BJ (cell line): ENCODE measurements at regions not wholly inside any gene's neighbourhood (a gene's known extent, or its start where the extent isn't known, plus 50 kb on each side); places are given as distances from the start of the nearest gene placed in this dataset.
"Not testable (repeated sequence)": the region's sequence is repeated elsewhere in the genome, so short reads cannot be mapped to it uniquely, and the experiment has no call there.

ENCODE experiments used
- CTCF ChIA-PET: fragments of 350-600 bp; formaldehyde crosslinking; extraction: SDS; loops from one replicate; lab custom pipeline; 2021; ENCODE audit warnings: antibody characterized with exemption, inconsistent platforms; lab: Yijun Ruan, JAX
- POLR2A ChIA-PET: fragments of 300-600 bp; sonication (Branson Sonifier 250); formaldehyde crosslinking; extraction: SDS; loops from one replicate; lab custom pipeline; 2021; ENCODE audit warnings: antibody characterized with exemption; lab: Charles Lee
- DNase-seq: peaks from one replicate; pipeline ENCODE4 v3.0.0-alpha.2; 2011; ENCODE audit warnings: low read depth
- H3K27me3 ChIP-seq: 2 replicates; pipeline ENCODE4 v1.6.0; 2011; ENCODE audit warnings: low read length; ENCODE audit not compliant: control insufficient read depth, insufficient read depth
- H3K36me3 ChIP-seq: 2 replicates; pipeline ENCODE4 v1.5.1; 2011; ENCODE audit warnings: low read length; ENCODE audit not compliant: control insufficient read depth, insufficient read depth
- H3K4me3 ChIP-seq: 2 replicates; pipeline ENCODE4 v1.5.1; 2011; ENCODE audit warnings: low read depth, mild to moderate bottlenecking, control low read depth, low read length
- CTCF ChIP-seq: IDR thresholded peaks from 2 replicates; pipeline ENCODE4 v1.5.1; 2011; ENCODE audit warnings: low read depth, mild to moderate bottlenecking, control low read depth, inconsistent platforms, low read length, moderate library complexity; ENCODE audit not compliant: insufficient read depth

- DNase-seq, H3K27me3 ChIP-seq, H3K4me3 ChIP-seq, POLR2A ChIA-PET: not testable (repeated sequence)
- CTCF ChIA-PET, result interaction anchor here (0.6 kb wide), 2 partner anchors 47 to 120 kb away, joined by 3 read pairs; no protein-coding TSS in a partner anchor
- peaks cover 27% of the 10 kb centered on the region for H3K36me3 ChIP-seq
Measured at GRCh38 chr17:445839-446238, 93.2 kb upstream of the RPH3AL start, which contains the start of gene RFLNB. RFLNB (minus strand) TSS chr17:445939.

GRCh38 chr17:444879-445454 is 92.4 kb upstream of the RPH3AL start:
- POLR2A ChIA-PET, result no interaction called here
- CTCF ChIA-PET, result no interaction called here

GRCh38 chr17:443109-443508 is 90.5 kb upstream of the RPH3AL start:
- TF ChIP-seq CTCF, result no peak
- Histone ChIP-seq H3K36me3 (peaks cover 32% of the 10 kb centered on the region), H3K27me3 (no peaks in the 10 kb centered on the region), H3K4me3 (no peak overlapping the region)
- CTCF ChIA-PET, result no interaction called here
- no peak for DNase-seq
- POLR2A ChIA-PET, result no interaction called here

More at GRCh38 chr17:444879-445454, 92.4 kb upstream of the RPH3AL start:
- TF ChIP-seq CTCF, result no peak
- Histone ChIP-seq H3K36me3 (peaks cover 30% of the 10 kb centered on the region), H3K27me3 (no peaks in the 10 kb centered on the region), H3K4me3 (no peak overlapping the region)
- no peak for DNase-seq

- ChIA-PET POLR2A (no interaction called here), CTCF (interaction anchor here (0.6 kb wide), 1 partner anchor 98 kb away, joined by 3 read pairs; no protein-coding TSS in a partner anchor)
- no peaks in the 10 kb centered on the region for H3K27me3 ChIP-seq
- DNase-seq, result no peak
- TF ChIP-seq CTCF, result no peak
- H3K36me3 ChIP-seq, result peaks cover 32% of the 10 kb centered on the region
- H3K4me3 ChIP-seq, result no peak overlapping the region
Measured at GRCh38 chr17:441155-441950, 88.7 kb upstream of the RPH3AL start.

GRCh38 chr17:438191-438590 is 85.6 kb upstream of the RPH3AL start:
- ChIA-PET CTCF (no interaction called here), POLR2A (no interaction called here)
- Histone ChIP-seq H3K27me3 (no peaks in the 10 kb centered on the region), H3K36me3 (peaks cover 19% of the 10 kb centered on the region), H3K4me3 (no peak overlapping the region)
- TF ChIP-seq CTCF, result no peak
- no peak for DNase-seq
